GM13976 (cell line): ENCODE measurements at regions not wholly inside any gene's neighbourhood (a gene's known extent, or its start where the extent isn't known, plus 50 kb on each side); places are given as distances from the start of the nearest gene placed in this dataset.
"Not testable (repeated sequence)": the region's sequence is repeated elsewhere in the genome, so short reads cannot be mapped to it uniquely, and the experiment has no call there.

ENCODE experiments used
- DNase-seq: peaks from one replicate; pipeline ENCODE4 v3.0.0; 2012; ENCODE audit warnings: low spot score
- in situ Hi-C: fragments of 300-500 bp; cut with MboI; formaldehyde crosslinking; loops from one replicate; pipeline ENCODE4 v1.12.0; 2022; ENCODE audit warnings: low sequenced_read_pairs, mixed read lengths, inconsistent platforms; ENCODE audit not compliant: unreplicated experiment
- TF ChIP-seq, protein P1 (sequence below): IDR thresholded peaks from 2 replicates; pipeline ENCODE4 v1.5.1; 2012; ENCODE audit warnings: borderline replicate concordance, mild to moderate bottlenecking; ENCODE audit not compliant: insufficient read depth; ENCODE audit errors: extremely low read depth, missing control alignments, control extremely low read depth

DNA sequence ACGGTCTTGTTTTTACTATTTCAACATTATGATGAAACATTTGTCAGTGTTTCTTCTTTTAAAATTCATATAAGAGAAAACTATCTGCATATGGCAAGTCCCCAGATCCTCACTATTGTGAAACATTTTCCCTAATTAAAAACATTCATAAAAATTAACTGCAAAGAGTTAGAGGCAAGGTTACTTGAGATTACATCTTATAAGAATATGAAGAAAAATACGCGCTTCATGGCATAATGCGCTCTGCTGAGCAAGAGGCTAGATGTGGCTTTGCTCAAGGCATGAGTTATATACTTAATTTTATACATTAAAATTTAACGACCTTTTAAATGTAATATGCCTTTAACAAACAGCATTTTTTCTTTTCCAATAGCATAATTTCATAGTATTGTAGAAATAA is 166.4 kb upstream of the RPRM start:
- no peak for DNase-seq
- TF ChIP-seq, protein P1, sequence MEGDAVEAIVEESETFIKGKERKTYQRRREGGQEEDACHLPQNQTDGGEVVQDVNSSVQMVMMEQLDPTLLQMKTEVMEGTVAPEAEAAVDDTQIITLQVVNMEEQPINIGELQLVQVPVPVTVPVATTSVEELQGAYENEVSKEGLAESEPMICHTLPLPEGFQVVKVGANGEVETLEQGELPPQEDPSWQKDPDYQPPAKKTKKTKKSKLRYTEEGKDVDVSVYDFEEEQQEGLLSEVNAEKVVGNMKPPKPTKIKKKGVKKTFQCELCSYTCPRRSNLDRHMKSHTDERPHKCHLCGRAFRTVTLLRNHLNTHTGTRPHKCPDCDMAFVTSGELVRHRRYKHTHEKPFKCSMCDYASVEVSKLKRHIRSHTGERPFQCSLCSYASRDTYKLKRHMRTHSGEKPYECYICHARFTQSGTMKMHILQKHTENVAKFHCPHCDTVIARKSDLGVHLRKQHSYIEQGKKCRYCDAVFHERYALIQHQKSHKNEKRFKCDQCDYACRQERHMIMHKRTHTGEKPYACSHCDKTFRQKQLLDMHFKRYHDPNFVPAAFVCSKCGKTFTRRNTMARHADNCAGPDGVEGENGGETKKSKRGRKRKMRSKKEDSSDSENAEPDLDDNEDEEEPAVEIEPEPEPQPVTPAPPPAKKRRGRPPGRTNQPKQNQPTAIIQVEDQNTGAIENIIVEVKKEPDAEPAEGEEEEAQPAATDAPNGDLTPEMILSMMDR: no peak
- in situ Hi-C loops: no loop called here

GRCh38 chr2:153645599-153645998 is 167.0 kb upstream of the RPRM start:
- in situ Hi-C loops: no loop called here

DNA sequence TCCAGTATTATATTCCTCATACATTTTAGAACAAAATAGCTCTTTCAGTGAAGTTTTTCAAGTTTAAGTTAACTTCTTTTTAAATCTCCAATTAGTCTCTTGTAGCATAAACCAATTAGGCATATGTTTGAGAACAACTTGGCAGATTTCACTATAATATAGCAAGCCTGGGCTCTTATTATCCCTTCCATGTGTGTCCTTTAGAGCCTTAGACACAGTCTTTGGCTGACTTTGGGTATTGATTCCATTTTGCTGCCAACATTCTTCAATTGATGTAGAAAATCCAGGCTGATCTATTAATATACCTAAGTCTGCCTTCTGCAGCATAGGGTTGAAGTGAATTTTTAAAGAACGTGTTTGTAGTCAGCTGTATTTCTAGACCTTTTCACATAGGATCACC is 179.1 kb upstream of the RPRM start:
- in situ Hi-C loops: no loop called here
- DNase-seq: no peak
- TF ChIP-seq, protein P1: no peak

More at GRCh38 chr2:153645599-153645998, 167.0 kb upstream of the RPRM start:
- TF ChIP-seq, protein P1: no peak
- DNase-seq: no peak

GRCh38 chr2:153661801-153662200 is 183.2 kb upstream of the RPRM start:
- TF ChIP-seq, protein P1: no peak
- in situ Hi-C loops: no loop called here
- DNase-seq: no peak

GRCh38 chr2:153663371-153663770 is 184.8 kb upstream of the RPRM start:
- no peak for DNase-seq
- in situ Hi-C loops: no loop called here
- TF ChIP-seq, protein P1: no peak

DNA sequence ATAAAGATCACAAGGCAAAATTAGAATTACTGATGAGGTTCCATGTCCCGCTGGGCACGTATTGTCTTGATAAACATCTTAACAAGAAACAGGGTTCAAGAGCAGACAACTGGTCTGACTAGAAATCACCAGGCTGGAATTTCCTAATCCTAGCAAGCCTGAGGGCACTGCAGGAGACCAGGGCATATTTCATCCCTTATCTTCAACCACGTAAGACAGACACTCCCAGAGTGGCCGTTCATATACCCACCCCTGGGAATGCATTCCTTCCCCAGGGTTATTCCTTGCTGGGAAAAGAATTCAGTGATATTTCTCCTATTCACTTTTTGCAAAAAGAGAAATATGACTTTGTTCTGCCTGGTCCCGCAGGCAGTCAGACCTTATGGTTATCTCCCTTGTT is 185.4 kb upstream of the RPRM start:
- in situ Hi-C loops, DNase-seq: not testable (repeated sequence)

GRCh38 chr2:153667475-153667874 is 188.9 kb upstream of the RPRM start:
- in situ Hi-C loops: no loop called here
- no peak for DNase-seq
- TF ChIP-seq, protein P1: no peak
